GM19239 (cell line): ENCODE measurements at regions not wholly inside any gene's neighbourhood (a gene's known extent, or its start where the extent isn't known, plus 50 kb on each side); places are given as distances from the start of the nearest gene placed in this dataset.

Experiments used
- DNase-seq: peaks from one replicate; pipeline ENCODE4 v3.0.0; 2011; ENCODE audit warnings: low spot score; ENCODE audit not compliant: insufficient read length
- FAIRE-seq: peaks from 2 replicates; lab custom pipeline; 2011; peaks lifted over from hg19 to GRCh38; lab: Jason Lieb, UNC

GRCh38 chr3:34956511-34956910, 682.8 kb upstream of the ARPP21 start:
- FAIRE-seq (no peak), DNase-seq (no peak)

DNA sequence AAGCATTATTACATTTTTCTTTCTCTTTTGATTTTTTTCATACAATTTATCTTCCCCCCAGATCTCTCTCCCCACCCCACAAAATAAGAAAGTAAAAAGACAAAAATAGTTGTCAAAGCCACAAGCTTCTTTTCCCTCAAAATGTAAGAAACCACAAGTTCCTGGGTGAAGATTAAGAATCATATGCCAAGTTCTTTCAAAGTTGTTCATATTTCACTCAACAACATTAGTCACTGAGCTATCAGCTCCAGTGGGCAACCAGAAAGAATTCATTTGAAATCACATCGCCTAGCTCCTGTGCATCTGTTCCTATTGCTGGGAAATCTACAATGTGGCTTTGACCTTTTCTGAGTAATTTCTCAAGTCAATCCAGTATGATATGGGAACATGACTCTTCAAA, 681.6 kb upstream of the ARPP21 start:
- DNase-seq: no peak
- FAIRE-seq: no peak

GRCh38 chr3:34969513-34969912, 669.8 kb upstream of the ARPP21 start:
- DNase-seq: no peak
- FAIRE-seq: no peak

DNA sequence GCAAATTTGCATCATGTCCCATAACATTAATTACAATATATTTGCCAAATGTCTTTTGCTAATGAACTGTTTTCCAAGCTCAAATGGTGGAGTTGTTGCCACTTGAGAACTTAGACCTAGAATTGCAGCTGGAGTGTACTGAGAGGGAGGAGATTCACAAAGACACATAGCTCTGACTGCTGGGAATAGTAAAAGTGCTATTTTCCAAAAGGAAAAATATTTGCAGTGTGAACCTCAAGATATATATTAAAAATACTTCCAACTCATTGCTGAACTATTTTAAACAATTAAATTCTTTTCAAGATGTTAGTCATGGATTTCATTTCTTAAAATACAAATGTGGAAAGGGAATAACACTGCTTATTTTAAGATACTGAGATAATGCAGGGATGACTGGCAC, 666.8 kb upstream of the ARPP21 start:
- DNase-seq (no peak), FAIRE-seq (no peak)

DNA sequence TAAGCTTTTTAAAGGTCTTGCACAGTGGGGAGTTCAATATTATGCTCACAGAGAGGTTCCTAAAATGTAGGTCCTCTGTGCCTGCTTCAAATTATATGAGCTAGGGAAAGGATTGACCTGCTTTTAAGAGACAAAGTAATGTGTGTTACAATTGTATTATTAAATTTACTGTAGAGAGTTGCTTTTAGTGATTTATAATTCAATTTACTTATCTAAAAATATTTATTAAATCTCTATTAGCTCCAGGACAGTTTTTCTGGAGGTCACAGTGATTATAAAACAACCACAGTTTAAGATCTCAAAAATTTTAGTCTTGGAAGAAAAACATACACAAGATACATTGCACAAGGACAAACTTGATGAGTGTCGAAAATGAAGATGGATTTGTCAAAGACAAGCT, 665.7 kb upstream of the ARPP21 start:
- DNase-seq (no peak), FAIRE-seq (no peak)

DNA sequence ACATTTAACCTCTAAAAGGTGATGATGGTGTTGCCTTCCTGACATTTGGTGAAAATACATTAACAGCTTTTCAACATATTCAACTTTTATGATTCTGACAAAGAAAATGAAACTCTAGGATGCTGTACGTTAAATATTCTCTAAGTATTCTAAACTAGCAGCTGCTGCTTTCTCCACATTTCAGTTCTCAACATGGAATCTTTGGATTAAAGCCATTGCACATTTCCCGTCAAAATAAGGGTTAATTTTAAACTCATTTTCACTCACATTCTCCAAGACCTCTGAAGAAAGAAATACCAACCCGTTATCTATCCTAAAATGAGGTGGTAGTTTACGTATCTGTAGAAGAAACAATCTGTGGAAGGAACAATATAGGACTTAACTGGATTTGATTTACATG, 655.7 kb upstream of the ARPP21 start:
- DNase-seq (no peak), FAIRE-seq (no peak)

GRCh38 chr3:34988296-34988695, 651.0 kb upstream of the ARPP21 start:
- FAIRE-seq (no peak), DNase-seq (no peak)

DNA sequence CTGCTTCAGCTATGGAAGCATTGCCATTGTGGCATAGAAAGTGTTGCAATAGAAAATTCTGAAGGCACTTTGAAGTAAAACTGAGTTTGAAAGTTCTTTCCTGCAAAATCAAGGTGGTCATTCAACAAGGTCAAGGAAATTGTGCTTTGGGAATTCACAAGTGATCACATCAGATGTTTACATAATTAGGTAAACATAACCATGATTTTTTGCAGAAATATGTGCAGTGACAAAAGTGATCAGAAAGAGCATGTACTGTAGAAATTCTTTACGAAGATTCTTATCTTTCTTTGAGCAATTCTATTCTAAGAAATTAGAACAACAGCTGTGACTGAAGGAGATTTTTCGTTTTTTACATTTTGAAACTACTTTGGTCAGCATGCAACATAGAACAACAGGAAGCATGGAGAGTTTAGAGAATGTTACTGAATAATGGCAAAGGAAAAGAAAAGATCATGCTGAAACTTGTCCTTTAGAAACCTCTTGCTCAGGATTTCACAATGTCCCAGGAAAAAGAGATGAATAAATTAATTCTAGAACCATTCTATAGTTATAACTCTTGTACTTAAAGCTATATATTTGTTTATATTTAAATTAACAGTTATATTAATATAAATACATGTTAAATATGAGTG, 643.4 kb upstream of the ARPP21 start:
- FAIRE-seq: no peak
- no peak for DNase-seq

DNA sequence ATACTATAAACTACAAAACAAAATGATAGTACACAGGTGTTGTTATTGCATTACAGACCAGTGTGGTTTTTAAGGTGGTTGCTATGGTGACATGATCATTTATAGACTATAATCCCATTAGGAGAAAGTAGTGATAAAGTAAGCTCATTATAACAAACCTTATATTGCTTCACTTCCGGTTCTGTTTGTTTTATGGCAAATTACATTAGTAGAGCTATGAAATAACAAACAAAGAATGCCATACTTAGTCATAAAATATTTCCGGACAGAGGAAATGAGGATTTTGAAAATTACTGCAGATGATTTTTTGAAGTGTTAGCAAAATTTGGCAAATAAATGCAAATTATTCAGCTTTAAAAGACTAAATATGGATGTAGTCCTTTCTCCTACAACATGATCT, 640.4 kb upstream of the ARPP21 start:
- FAIRE-seq (no peak), DNase-seq (no peak)

GRCh38 chr3:35012214-35012613, 627.1 kb upstream of the ARPP21 start:
- no peak for FAIRE-seq
- DNase-seq: no peak

DNA sequence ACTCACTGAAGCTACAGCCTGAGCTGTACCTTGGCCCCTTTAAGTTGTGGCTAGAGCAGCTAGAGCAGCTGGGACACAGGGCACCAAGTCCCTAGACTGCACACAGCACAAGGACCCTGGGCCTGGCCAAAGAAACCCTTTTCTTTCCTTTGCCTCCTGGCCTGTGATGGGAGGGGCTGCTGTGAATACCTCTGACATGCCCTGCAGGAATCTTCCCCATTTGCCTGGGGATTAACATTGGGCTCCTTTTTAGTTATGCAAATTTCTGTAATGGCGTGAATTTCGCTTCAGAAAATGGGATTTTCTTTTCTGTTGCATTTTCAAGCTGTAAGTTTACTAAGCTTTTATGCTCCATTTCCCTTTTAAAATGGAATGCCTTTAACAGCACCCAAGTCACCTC, 611.2 kb upstream of the ARPP21 start:
- DNase-seq: no peak
- FAIRE-seq: no peak

DNA sequence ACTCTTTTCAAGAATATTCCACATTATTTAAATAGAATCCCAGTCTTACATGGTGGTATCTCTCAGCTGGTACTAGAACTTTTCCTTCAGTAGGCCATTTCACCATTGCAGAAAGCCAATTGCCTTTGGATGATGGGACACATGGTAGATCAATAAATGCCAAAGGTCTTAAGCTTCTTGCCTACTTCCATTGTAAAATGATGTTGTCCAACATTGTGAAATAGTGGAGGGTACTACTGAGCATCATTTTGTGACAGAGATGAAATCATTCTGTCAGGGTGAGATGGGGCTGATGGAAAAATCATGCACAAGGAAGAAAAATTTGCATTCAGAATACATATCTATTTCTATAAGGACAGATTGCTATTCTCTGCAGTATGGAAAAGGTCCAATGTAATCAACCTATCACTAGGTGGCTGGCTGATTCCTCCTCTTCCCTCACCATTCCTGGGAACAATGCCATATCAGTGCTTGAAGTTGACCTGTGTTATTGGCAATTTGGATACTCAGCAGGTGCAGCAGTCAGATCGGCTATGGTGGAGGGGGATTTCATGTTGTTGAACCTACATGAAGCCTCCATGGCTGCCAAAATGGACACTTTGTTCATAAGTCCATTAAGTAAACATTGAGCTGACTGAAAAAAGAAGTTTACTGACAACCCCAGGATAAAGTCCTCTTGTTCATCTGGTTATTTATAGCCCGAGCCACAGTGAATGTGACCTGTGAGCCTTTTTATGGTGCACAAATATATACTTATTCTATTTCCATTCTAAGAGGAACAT, 596.9 kb upstream of the ARPP21 start:
- no peak for DNase-seq
- no peak for FAIRE-seq

DNA sequence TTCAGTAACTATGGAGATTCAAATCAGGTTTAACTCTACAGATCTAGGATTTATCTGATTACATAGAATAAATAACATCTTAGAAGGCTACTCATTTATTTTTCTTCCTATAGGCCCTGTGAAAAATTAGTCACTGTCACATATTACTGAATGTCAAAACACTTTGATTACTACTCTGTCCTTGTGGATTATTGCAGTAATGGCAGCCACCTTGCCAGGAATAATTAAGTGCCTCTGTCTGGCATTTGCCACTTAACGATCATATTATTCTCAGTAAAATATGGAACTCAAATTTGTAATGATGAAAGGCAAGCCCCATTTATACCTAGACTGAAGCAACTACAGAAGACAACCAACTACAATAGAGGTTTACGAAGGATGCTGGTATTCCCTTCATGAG, 596.3 kb upstream of the ARPP21 start:
- no peak for DNase-seq
- no peak for FAIRE-seq

DNA sequence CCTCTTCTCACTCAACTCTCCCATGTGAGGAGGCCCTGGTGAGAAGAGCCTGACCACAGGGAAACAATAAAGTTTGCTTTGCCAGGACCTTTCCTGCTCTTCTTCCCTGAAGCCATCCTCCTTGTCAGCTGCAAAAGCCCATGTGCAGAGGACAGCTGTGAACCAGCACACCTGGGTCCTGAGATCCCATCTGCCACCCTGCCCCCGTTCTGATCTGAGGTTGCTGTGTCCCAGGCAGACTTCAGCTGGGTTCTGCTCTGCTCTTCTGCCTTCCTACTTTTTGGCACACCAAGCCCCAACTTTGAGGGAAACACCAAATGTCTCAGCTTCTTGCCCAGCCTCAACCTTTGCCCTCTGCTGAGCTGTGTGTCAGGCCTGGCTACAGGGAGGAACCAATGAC, 595.1 kb upstream of the ARPP21 start:
- FAIRE-seq (no peak), DNase-seq (no peak)

DNA sequence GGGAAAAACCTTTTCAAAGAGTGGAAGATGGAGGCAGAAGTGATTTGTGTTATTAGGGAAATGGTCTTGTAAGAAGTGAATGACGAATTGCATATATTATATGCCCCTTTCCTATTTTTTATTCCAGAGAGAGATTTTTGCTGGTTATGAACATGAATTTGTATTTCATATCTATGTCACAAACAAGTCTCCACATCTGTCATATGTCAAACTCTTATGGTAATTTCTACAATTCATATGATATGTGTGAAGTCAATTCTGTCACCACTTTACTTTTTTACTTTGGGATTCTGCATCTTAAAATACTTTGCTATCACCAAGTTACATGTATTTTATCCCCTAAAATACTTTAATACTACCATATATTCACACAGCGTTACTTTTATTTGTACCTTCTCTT, 594.2 kb upstream of the ARPP21 start:
- FAIRE-seq: no peak
- no peak for DNase-seq

DNA sequence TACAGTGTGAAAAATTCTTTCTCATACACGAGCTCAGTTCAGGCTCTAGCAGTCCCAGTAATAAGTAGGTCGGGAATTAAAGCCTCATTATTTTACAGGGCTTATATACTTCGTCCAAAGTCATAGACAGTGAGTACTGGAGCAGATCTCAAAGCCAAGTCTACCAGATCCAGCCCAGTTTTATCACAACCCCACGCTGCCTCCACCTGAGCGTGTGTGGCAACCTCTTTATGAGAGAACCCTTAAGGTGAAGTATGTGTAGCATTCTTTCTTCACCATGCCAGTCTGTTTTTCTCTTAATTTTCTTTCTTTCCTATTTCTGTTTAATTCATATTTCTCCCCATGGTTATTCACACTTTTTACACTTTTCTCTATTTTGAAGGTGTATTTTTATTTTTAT, 574.6 kb upstream of the ARPP21 start:
- no peak for FAIRE-seq
- no peak for DNase-seq

DNA sequence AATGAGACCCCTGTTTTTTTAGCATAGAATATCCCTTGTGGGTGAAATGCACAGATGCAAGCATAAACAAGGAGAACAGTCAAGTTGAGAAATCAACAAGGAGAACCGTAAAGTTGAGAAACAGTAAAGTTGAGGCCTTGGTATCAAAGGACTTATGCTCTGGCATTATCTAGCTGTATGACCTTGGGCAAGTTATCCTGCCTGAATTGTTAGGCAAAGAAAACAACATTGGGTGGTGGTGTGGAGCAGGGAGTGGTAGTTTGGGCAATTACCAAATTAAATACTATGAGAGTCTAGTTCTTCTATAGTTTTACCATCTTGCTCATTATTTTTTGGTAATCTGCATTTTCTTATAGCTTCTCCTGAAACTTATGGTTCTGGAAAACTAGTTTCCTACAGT, 573.4 kb upstream of the ARPP21 start:
- DNase-seq (no peak), FAIRE-seq (no peak)

DNA sequence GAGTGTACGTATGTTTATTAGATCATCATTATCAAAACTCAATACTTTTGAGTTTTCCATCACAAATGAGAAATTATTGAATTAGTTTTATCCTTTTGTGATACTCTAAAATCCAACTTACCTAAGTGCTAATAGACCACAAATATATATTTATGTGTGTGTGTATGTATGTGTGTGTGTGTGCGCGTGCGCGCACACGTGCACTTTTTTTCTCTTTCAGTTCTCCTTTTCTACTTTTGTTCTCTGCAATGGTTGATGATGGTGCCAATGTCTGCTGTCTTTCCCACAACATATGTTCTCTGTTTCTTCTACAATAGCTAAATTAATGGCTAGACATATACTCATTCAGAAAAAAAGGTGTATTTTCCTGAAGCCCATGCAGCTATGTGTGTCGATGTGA, 571.6 kb upstream of the ARPP21 start:
- DNase-seq (no peak), FAIRE-seq (no peak)

DNA sequence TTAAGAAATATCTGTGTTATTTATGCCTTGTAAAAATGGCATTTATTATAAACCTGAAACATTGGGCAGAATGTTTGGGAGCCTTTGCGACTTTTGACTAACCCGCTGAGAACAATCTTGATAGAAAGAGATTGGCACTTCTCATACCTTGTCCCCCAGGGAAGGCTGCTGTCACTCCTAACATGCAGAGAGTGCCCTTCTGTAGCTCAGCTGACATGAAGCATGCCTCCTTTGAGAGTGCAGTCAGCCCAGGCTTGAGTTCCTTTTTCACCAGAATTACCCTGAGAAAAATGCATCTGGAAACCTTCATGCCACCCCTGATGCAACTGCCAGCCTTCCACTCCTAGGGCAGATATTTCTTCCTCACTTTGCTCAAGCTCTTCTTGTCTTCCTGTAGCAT, 569.2 kb upstream of the ARPP21 start:
- FAIRE-seq (no peak), DNase-seq (no peak)

- DNase-seq (no peak), FAIRE-seq (no peak)
These were observed 567.6 kb upstream of the ARPP21 start for GRCh38 chr3:35071772-35072171.

DNA sequence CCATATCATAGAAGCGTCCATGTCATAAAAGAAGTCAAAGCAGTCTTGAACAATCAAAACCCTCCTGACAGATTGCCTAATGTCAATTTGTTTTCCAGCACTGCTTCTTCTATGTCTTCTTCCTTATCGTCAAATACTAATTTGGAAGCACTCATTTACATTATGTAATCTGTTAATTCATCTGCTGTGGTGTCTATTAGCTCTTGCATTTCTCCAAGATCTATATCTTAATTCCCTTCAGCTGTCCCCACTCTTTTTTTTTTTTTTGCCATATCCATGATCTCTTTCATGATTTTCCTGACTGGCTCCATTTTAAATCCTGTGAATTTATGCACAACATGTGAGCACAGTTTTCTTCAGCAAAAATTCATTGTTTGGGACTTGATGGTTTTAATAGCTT, 560.5 kb upstream of the ARPP21 start:
- no peak for FAIRE-seq
- no peak for DNase-seq

GRCh38 chr3:35079403-35079802, 559.9 kb upstream of the ARPP21 start:
- DNase-seq (no peak), FAIRE-seq (no peak)
